GM12864 (cell line): ENCODE measurements at regions not wholly inside any gene's neighbourhood (a gene's known extent, or its start where the extent isn't known, plus 50 kb on each side); places are given as distances from the start of the nearest gene placed in this dataset.

ENCODE experiments used
- DNase-seq: peaks from one replicate; pipeline ENCODE4 v3.0.0-alpha.2; 2011; ENCODE audit warnings: low read depth
- H3K4me3 ChIP-seq: 2 replicates; pipeline ENCODE4 v1.5.1; 2011; ENCODE audit warnings: mild to moderate bottlenecking, low read depth, low read length, control low read depth
- CTCF ChIP-seq: IDR thresholded peaks from 2 replicates; pipeline ENCODE4 v1.5.1; 2011; ENCODE audit warnings: low read depth, mild to moderate bottlenecking, moderate library complexity, low read length, control low read depth, inconsistent platforms; ENCODE audit errors: missing control alignments

DNA sequence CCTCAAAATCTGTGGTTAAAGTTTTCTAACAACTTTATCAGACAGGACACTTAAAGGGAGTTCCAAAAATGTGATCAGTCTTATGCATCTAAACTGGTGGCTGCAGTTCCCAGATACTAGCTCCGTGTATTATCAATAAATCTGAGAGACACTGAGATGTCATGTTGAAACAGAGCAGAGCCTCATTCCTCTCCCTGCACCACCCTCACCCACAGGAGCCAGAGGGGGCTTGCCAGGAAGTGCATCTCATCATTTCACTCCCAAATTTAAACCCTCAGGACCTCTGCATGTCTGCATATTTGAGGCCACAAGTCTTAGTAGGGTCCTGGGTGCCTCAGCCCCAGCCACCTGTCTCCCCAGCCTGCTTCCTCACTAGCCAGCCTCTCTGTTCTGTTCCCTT, 167.4 kb upstream of the NTM start:
- DNase-seq, result no peak
- TF ChIP-seq CTCF, result no peak
- H3K4me3 ChIP-seq, result no peak overlapping the region

GRCh38 chr11:131204282-131204681, 166.1 kb upstream of the NTM start:
- DNase-seq, result no peak
- no peak for TF ChIP-seq CTCF
- no peak overlapping the region for H3K4me3 ChIP-seq

DNA sequence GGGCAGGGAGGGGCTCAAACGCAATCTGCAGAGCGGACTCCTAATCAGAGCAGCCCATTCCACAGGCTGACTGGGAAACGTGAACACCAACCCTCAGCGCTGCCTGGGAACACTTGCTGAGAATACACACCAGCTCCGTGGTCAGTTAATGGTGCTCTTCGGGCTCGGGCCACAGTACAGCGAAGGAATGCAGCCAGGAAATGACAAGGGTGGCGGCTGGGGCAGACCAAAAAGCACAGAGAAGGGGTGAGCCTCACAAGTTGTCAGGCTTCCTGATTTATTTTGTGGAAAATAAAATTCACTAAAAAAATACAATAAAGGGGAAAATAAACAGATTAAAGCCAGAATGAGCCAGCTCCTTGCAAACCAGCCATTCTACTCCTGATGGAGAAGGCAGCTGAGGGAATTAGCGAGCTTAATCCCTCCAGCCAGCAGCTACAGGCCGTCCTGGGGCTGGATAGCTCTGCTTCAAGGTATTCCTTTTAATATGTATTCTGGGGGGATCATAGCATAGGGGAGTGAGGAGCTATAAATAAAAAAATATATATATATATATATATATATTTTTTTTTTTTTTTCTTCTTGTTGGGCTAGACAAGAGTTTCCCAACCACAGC, 165.5 kb upstream of the NTM start:
- DNase-seq, result no peak
- no peak overlapping the region for H3K4me3 ChIP-seq
- no peak for TF ChIP-seq CTCF

- no peak for TF ChIP-seq CTCF
- DNase-seq, result no peak
- no peak overlapping the region for H3K4me3 ChIP-seq
Measured at GRCh38 chr11:131206671-131207070, 163.7 kb upstream of the NTM start.

DNA sequence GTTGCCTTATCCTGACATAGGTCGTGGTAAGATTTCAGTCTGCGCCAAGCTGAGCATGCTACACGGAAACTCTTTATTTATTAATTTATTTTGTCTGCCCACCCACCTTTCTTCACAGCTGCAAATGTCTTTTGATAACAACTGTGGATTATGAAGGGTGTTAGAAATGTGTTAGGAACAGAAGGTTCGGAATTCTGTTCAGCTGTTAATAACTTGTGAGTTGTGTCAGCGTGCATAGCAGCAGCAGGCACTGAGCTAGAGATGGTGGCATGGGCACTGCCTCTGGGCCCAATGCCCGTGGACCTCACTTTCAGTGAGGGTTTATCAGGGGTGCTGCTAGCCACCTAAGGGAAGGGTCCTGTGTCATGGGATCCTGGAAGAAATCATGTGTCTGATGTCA, 162.5 kb upstream of the NTM start:
- no peak for TF ChIP-seq CTCF
- H3K4me3 ChIP-seq, result no peak overlapping the region
- DNase-seq, result no peak

GRCh38 chr11:131217313-131218310, 152.8 kb upstream of the NTM start:
- peak; percentile 49 for TF ChIP-seq CTCF
- H3K4me3 ChIP-seq, result no peak overlapping the region
- no peak for DNase-seq
